HepG2 (cell line): ENCODE measurements at regions not wholly inside any gene's neighbourhood (a gene's known extent, or its start where the extent isn't known, plus 50 kb on each side); places are given as distances from the start of the nearest gene placed in this dataset.
A peak's percentile ranks its signal among the peaks of the same experiment; 100 is the strongest.

Experiments used
- BHLHE40 ChIP-seq: IDR thresholded peaks from 2 replicates; pipeline ENCODE4 v1.6.1; 2011; ENCODE audit warnings: low read length, improper control_type of control experiment
- CBFB ChIP-seq: sonication (generic); formaldehyde crosslinking; IDR thresholded peaks from 2 replicates; pipeline ENCODE4 v1.4.0; 2020; ENCODE audit warnings: missing genetic modification reagents
- FOXC1 ChIP-seq: sonication (generic); formaldehyde crosslinking; IDR thresholded peaks from 2 replicates; pipeline ENCODE4 v1.8.0; 2022; ENCODE audit warnings: mild to moderate bottlenecking, missing genetic modification reagents, borderline replicate concordance
- FOXP1 ChIP-seq, 2 experiments: fragments of 450-650 bp in 1 of 2; IDR thresholded peaks; 2 replicates each; pipeline ENCODE4 v1.6.1; 2017 to 2018; ENCODE audit warnings: antibody characterized with exemption in 1 of 2
- LCORL ChIP-seq, 2 experiments: fragments of 450-650 bp in 1 of 2; sonication (generic) in 1 of 2; formaldehyde crosslinking in 1 of 2; IDR thresholded peaks; 2 replicates each; pipeline versions ENCODE4 v1.5.0 to v1.6.1; 2017 to 2020; ENCODE audit warnings: antibody characterized with exemption in 1 of 2, missing genetic modification reagents in 1 of 2
- NFE2L2 ChIP-seq: fragments of 150-350 bp; IDR thresholded peaks from 2 replicates; pipeline ENCODE4 v1.6.1; 2014; ENCODE audit warnings: low read length
- NFKB2 ChIP-seq: sonication (generic); formaldehyde crosslinking; IDR thresholded peaks from 2 replicates; pipeline ENCODE4 v1.4.0; 2020; ENCODE audit warnings: missing genetic modification reagents, borderline replicate concordance
- PAWR ChIP-seq: sonication (generic); formaldehyde crosslinking; IDR thresholded peaks from 2 replicates; pipeline ENCODE4 v1.4.0; 2020; ENCODE audit warnings: missing genetic modification reagents, mild to moderate bottlenecking, borderline replicate concordance
- REPIN1 ChIP-seq: sonication (generic); formaldehyde crosslinking; IDR thresholded peaks from 2 replicates; pipeline ENCODE4 v1.8.0; 2022; ENCODE audit warnings: missing genetic modification reagents, low read depth, mild to moderate bottlenecking, borderline replicate concordance
- RNF2 ChIP-seq: fragments of 450-650 bp; conservative IDR thresholded peaks from 2 replicates; pipeline ENCODE4 v1.6.1; 2016; ENCODE audit warnings: low read depth
- SUZ12 ChIP-seq: fragments of 150-350 bp; IDR thresholded peaks from 2 replicates; pipeline ENCODE4 v1.6.1; 2014; ENCODE audit warnings: low read depth, low read length
- ZBTB7B ChIP-seq: sonication (generic); formaldehyde crosslinking; IDR thresholded peaks from 2 replicates; pipeline ENCODE4 v1.4.0; 2020; ENCODE audit warnings: missing genetic modification reagents
- ZNF354B ChIP-seq: sonication (generic); formaldehyde crosslinking; IDR thresholded peaks from 2 replicates; pipeline ENCODE4 v1.8.0; 2022; ENCODE audit warnings: mild to moderate bottlenecking, missing genetic modification reagents
- ZNF44 ChIP-seq: sonication (generic); formaldehyde crosslinking; IDR thresholded peaks from 2 replicates; pipeline ENCODE4 v1.5.1; 2020; ENCODE audit warnings: mild to moderate bottlenecking, missing genetic modification reagents
- ZNF614 ChIP-seq: IDR thresholded peaks from 2 replicates; pipeline ENCODE4 v1.6.1; 2018; ENCODE audit warnings: missing biosample characterization, missing genetic modification reagents, inconsistent platforms, borderline replicate concordance
- ZNF772 ChIP-seq: sonication (generic); formaldehyde crosslinking; IDR thresholded peaks from 2 replicates; pipeline ENCODE4 v1.5.0; 2020; ENCODE audit warnings: mild to moderate bottlenecking, missing genetic modification reagents
- ZSCAN9 ChIP-seq: IDR thresholded peaks from 2 replicates; pipeline ENCODE4 v1.6.1; 2016; ENCODE audit warnings: borderline replicate concordance
- TF ChIP-seq, protein P1 (sequence below): sonication (generic); formaldehyde crosslinking; IDR thresholded peaks from 2 replicates; pipeline ENCODE4 v1.4.0; 2020; ENCODE audit warnings: missing genetic modification reagents, mild to moderate bottlenecking, borderline replicate concordance
- TF ChIP-seq, protein P2 (sequence below): IDR thresholded peaks from 2 replicates; pipeline ENCODE4 v1.6.1; 2016; ENCODE audit warnings: mild to moderate bottlenecking
- TF ChIP-seq, protein P3 (sequence below): sonication (generic); formaldehyde crosslinking; IDR thresholded peaks from 2 replicates; pipeline ENCODE4 v1.5.1; 2020; ENCODE audit warnings: mild to moderate bottlenecking, missing genetic modification reagents, borderline replicate concordance
- TF ChIP-seq, protein P4 (sequence below): sonication (generic); formaldehyde crosslinking; IDR thresholded peaks from 2 replicates; pipeline ENCODE4 v1.9.0; 2022; ENCODE audit warnings: low read depth, missing genetic modification reagents

DNA sequence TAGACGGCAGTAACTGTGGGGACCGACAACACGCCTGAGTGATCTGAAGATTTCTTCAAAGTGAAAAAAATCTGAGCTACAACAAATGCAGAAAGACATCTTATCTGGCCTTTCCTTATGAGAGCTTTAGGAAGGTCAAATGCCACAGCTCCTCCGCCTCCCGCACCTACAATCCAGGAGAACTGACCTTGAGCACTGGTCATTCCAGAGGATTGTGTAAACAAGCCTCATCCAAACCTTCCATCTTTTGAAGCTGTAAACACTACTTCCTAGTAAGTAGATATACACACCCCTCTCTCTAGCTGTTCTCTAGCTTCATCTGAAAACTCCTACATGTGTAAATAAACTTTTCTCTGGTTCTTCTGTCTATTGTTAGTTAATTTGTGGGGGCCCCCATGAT, 76.9 kb downstream of the CD24 start (continued):
- TF ChIP-seq, protein P1, sequence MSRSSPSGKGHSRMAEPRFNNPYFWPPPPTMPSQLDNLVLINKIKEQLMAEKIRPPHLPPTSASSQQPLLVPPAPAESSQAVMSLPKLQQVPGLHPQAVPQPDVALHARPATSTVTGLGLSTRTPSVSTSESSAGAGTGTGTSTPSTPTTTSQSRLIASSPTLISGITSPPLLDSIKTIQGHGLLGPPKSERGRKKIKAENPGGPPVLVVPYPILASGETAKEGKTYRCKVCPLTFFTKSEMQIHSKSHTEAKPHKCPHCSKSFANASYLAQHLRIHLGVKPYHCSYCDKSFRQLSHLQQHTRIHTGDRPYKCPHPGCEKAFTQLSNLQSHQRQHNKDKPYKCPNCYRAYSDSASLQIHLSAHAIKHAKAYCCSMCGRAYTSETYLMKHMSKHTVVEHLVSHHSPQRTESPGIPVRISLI, result peak; percentile 9; the same call in 1 of the 2 replicates
- TF ChIP-seq REPIN1 (CRISPR knock-in tag), result peak; percentile 28; the same call in 1 of the 2 replicates
- TF ChIP-seq, protein P2, sequence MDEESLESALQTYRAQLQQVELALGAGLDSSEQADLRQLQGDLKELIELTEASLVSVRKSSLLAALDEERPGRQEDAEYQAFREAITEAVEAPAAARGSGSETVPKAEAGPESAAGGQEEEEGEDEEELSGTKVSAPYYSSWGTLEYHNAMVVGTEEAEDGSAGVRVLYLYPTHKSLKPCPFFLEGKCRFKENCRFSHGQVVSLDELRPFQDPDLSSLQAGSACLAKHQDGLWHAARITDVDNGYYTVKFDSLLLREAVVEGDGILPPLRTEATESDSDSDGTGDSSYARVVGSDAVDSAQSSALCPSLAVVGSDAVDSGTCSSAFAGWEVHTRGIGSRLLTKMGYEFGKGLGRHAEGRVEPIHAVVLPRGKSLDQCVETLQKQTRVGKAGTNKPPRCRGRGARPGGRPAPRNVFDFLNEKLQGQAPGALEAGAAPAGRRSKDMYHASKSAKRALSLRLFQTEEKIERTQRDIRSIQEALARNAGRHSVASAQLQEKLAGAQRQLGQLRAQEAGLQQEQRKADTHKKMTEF (CRISPR knock-in tag), result peak; percentile 65
- no peak for TF ChIP-seq BHLHE40
- TF ChIP-seq, protein P3, sequence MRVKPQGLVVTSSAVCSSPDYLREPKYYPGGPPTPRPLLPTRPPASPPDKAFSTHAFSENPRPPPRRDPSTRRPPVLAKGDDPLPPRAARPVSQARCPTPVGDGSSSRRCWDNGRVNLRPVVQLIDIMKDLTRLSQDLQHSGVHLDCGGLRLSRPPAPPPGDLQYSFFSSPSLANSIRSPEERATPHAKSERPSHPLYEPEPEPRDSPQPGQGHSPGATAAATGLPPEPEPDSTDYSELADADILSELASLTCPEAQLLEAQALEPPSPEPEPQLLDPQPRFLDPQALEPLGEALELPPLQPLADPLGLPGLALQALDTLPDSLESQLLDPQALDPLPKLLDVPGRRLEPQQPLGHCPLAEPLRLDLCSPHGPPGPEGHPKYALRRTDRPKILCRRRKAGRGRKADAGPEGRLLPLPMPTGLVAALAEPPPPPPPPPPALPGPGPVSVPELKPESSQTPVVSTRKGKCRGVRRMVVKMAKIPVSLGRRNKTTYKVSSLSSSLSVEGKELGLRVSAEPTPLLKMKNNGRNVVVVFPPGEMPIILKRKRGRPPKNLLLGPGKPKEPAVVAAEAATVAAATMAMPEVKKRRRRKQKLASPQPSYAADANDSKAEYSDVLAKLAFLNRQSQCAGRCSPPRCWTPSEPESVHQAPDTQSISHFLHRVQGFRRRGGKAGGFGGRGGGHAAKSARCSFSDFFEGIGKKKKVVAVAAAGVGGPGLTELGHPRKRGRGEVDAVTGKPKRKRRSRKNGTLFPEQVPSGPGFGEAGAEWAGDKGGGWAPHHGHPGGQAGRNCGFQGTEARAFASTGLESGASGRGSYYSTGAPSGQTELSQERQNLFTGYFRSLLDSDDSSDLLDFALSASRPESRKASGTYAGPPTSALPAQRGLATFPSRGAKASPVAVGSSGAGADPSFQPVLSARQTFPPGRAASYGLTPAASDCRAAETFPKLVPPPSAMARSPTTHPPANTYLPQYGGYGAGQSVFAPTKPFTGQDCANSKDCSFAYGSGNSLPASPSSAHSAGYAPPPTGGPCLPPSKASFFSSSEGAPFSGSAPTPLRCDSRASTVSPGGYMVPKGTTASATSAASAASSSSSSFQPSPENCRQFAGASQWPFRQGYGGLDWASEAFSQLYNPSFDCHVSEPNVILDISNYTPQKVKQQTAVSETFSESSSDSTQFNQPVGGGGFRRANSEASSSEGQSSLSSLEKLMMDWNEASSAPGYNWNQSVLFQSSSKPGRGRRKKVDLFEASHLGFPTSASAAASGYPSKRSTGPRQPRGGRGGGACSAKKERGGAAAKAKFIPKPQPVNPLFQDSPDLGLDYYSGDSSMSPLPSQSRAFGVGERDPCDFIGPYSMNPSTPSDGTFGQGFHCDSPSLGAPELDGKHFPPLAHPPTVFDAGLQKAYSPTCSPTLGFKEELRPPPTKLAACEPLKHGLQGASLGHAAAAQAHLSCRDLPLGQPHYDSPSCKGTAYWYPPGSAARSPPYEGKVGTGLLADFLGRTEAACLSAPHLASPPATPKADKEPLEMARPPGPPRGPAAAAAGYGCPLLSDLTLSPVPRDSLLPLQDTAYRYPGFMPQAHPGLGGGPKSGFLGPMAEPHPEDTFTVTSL (CRISPR knock-in tag), result peak; percentile 68; the same call in 1 of the 2 replicates
- no peak for TF ChIP-seq ZNF772 (CRISPR knock-in tag)
- TF ChIP-seq NFE2L2, result no peak
- TF ChIP-seq ZNF44 (CRISPR knock-in tag), result no peak
- TF ChIP-seq ZBTB7B (CRISPR knock-in tag), result no peak
- TF ChIP-seq SUZ12, result no peak
- no peak for TF ChIP-seq FOXP1 (IDR thresholded peaks at IDR 0.05)
- TF ChIP-seq FOXP1 (CRISPR knock-in tag; IDR thresholded peaks at IDR 0.05), result peak; percentile 94
- TF ChIP-seq RNF2, result no peak
- TF ChIP-seq CBFB (CRISPR knock-in tag), result no peak
- TF ChIP-seq NFKB2 (CRISPR knock-in tag), result no peak
- TF ChIP-seq LCORL (IDR thresholded peaks at IDR 0.05), result no peak
- TF ChIP-seq LCORL (CRISPR knock-in tag; IDR thresholded peaks at IDR 0.05), result peak; percentile 82
- no peak for TF ChIP-seq ZNF354B (CRISPR knock-in tag)
- no peak for TF ChIP-seq PAWR
- TF ChIP-seq FOXC1 (CRISPR knock-in tag), result no peak
- peak; percentile 20; the same call in 1 of the 2 replicates for TF ChIP-seq ZNF614 (CRISPR knock-in tag)
- TF ChIP-seq ZSCAN9 (CRISPR knock-in tag), result peak; percentile 70; the same call in 1 of the 2 replicates
- TF ChIP-seq, protein P4, sequence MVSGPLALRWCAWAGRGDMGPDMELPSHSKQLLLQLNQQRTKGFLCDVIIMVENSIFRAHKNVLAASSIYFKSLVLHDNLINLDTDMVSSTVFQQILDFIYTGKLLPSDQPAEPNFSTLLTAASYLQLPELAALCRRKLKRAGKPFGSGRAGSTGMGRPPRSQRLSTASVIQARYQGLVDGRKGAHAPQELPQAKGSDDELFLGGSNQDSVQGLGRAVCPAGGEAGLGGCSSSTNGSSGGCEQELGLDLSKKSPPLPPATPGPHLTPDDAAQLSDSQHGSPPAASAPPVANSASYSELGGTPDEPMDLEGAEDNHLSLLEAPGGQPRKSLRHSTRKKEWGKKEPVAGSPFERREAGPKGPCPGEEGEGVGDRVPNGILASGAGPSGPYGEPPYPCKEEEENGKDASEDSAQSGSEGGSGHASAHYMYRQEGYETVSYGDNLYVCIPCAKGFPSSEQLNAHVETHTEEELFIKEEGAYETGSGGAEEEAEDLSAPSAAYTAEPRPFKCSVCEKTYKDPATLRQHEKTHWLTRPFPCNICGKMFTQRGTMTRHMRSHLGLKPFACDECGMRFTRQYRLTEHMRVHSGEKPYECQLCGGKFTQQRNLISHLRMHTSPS (CRISPR knock-in tag), result no peak
